ENCODE measurements at regions not wholly inside any gene's neighbourhood (a gene's known extent, or its start where the extent isn't known, plus 50 kb on each side); places are given as distances from the start of the nearest gene placed in this dataset.
A peak's percentile ranks its signal among the peaks of the same experiment; 100 is the strongest.

DNA sequence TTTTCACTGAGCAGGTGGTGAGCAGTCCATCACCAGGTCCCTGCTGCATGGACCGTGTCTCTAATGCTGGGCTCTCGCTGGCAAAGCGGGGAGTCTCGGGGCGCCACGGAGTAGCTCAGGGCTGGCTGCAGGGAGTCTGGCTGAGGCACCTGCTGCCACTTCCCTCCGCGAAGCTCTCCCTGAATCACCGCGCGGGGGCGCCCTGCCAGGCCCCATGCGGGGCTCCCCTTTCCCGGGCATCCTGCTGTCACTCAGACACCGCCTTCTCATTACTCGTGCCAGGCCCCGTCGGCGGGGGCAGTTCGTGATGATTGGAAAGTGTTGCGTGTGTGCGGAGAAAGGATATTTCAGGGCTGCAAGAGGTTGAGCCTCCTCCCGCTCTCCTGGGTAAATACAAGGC is 335.8 kb downstream of the IRX2 start:
- H3K36me3 Mint-ChIP-seq (ENCODE audit: low read depth) = no peaks in the 10 kb centered on the region
- no peaks in the 10 kb centered on the region for H3K4me1 ChIP-seq (ENCODE audit: insufficient read depth)
- peaks cover 16% of the 10 kb centered on the region for H3K9me3 Mint-ChIP-seq
- peak; percentile 90 for ATAC-seq
- H3K9me2 ChIP-seq (ENCODE audit: insufficient read depth) = no peaks in the 10 kb centered on the region
- TF ChIP-seq CTCF (conservative IDR thresholded peaks at IDR 0.05; ENCODE audit: low read depth in 2 of 2) = peak in 1 of 2 experiments; percentile 27; a peak in 2 of 4 replicates
- no peak for TF ChIP-seq EZH2 (IDR thresholded peaks at IDR 0.05; ENCODE audit: low read depth, unreplicated experiment)
- peaks cover 2% of the 10 kb centered on the region for H3K27me3 Mint-ChIP-seq (ENCODE audit: insufficient read depth, low read depth, poor library complexity)
- H2AFZ ChIP-seq = no peak overlapping the region
- no peak overlapping the region for H3K27ac Mint-ChIP-seq
- no peaks in the 10 kb centered on the region for H3K79me2 ChIP-seq (replicated peaks; ENCODE audit: insufficient read depth)
- peak; percentile 4 for DNase-seq (ENCODE audit: low spot score)
- H3K4me3 Mint-ChIP-seq = no peak overlapping the region
- H3K27me3 ChIP-seq (ENCODE audit: insufficient read depth) = no peaks in the 10 kb centered on the region
- no peaks in the 10 kb centered on the region for H4K20me1 ChIP-seq (replicated peaks; ENCODE audit: insufficient read depth)
- H3K27ac ChIP-seq (ENCODE audit: low read depth) = no peak overlapping the region
- H3K4me3 ChIP-seq = no peak overlapping the region
- no peak overlapping the region for H3K4me2 ChIP-seq
- peaks cover 3% of the 10 kb centered on the region; the same call in 1 of the 2 replicates for H3K36me3 ChIP-seq (ENCODE audit: insufficient read depth)
- H3K4me1 Mint-ChIP-seq = peaks cover 2% of the 10 kb centered on the region; the same call in 1 of the 3 replicates
- no peaks in the 10 kb centered on the region for H3F3A ChIP-seq (replicated peaks; ENCODE audit: low read depth)

GRCh38 chr5:2410451-2410850 is 341.0 kb downstream of the IRX2 start:
- Histone ChIP-seq H3K4me1 (ENCODE audit: insufficient read depth) (no peaks in the 10 kb centered on the region), H3K79me2 (replicated peaks; ENCODE audit: insufficient read depth) (no peaks in the 10 kb centered on the region), H3K4me3 (no peak overlapping the region), H3K27me3 (ENCODE audit: insufficient read depth) (no peaks in the 10 kb centered on the region), H3F3A (replicated peaks; ENCODE audit: low read depth) (no peaks in the 10 kb centered on the region), H3K9me2 (ENCODE audit: insufficient read depth) (no peaks in the 10 kb centered on the region), H2AFZ (no peak overlapping the region), H4K20me1 (replicated peaks; ENCODE audit: insufficient read depth) (no peaks in the 10 kb centered on the region), H3K4me2 (no peak overlapping the region), H3K27ac (ENCODE audit: low read depth) (no peak overlapping the region), H3K36me3 (ENCODE audit: insufficient read depth) (no peaks in the 10 kb centered on the region)
- Mint-ChIP-seq H3K27ac (no peak overlapping the region), H3K36me3 (ENCODE audit: low read depth) (no peaks in the 10 kb centered on the region), H3K9me3 (peaks cover 2% of the 10 kb centered on the region; the same call in 2 of the 3 replicates), H3K4me3 (no peak overlapping the region), H3K27me3 (ENCODE audit: insufficient read depth, low read depth, poor library complexity) (peaks cover under 1% of the 10 kb centered on the region), H3K4me1 (peaks cover 2% of the 10 kb centered on the region; the same call in 1 of the 3 replicates)
- DNase-seq (ENCODE audit: low spot score) (no peak), ATAC-seq (no peak)
- TF ChIP-seq CREB1 (CRISPR knock-in tag; IDR thresholded peaks at IDR 0.05; ENCODE audit: low read depth) (no peak), EZH2 (IDR thresholded peaks at IDR 0.05; ENCODE audit: low read depth, unreplicated experiment) (no peak), ETS1 (IDR thresholded peaks at IDR 0.05) (no peak), EZH2phosphoT487 (IDR thresholded peaks at IDR 0.05; ENCODE audit: unreplicated experiment) (no peak), JUNB (IDR thresholded peaks at IDR 0.05; ENCODE audit: unreplicated experiment) (no peak), POLR2AphosphoS5 (IDR thresholded peaks at IDR 0.05; ENCODE audit: low read depth) (no peak), NANOG (IDR thresholded peaks at IDR 0.05; ENCODE audit: borderline replicate concordance) (no peak), ZNF114 (CRISPR knock-in tag; IDR thresholded peaks at IDR 0.05) (no peak), CTCF (conservative IDR thresholded peaks at IDR 0.05; ENCODE audit: low read depth in 2 of 2) (no peak), STAT1 (IDR thresholded peaks at IDR 0.05; ENCODE audit: unreplicated experiment) (no peak)

Measured in GM23338 (cell line).